UCSD-AML1 (cell line): ENCODE measurements at regions not wholly inside any gene's neighbourhood (a gene's known extent, or its start where the extent isn't known, plus 50 kb on each side); places are given as distances from the start of the nearest gene placed in this dataset.

Source experiments
- DNase-seq: peaks from one replicate; lab custom pipeline; 2025; ENCODE audit not compliant: unreplicated experiment; lab: John Stamatoyannopoulos, UW

DNA sequence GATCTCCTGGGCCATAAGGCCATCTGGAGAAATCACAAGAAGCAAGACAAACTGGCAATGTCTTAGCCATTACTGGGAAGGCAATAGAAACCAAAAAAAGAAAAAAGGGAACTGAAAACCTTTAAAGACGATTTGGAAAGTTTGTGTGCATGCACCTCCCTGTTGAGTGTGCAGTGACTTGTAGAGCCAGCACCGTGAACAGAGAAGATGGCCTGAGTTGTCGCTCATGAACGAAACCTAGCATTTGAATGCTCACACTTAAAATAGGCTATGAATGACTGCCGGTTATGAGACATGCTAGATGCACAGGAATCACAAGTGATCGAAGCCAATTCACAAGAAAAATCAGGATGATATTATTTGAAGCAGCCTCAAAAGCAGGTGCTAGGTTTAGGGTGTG is 151.3 kb upstream of the ADO start:
- no peak for DNase-seq

DNA sequence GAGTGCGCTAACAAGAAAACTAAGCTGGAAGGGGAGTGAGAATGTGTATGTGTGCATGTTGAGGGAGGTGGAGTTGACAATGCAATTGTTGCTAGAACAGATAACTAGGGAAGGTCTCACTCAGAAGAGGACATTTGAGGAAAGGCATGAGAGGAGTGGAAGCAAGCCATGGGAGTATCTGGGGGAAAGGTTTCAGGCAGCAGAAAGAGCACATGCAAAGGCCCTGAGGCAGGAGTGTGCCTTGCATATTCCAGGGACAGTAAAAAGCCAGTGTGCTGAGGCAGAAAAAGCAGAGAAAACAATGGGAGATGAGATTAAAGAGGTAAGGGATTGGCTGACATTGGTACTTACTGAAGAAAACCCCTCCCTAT is 149.6 kb upstream of the ADO start:
- DNase-seq: no peak

- no peak for DNase-seq
Observed at GRCh38 chr10:62655337-62655994, 149.1 kb upstream of the ADO start.

DNA sequence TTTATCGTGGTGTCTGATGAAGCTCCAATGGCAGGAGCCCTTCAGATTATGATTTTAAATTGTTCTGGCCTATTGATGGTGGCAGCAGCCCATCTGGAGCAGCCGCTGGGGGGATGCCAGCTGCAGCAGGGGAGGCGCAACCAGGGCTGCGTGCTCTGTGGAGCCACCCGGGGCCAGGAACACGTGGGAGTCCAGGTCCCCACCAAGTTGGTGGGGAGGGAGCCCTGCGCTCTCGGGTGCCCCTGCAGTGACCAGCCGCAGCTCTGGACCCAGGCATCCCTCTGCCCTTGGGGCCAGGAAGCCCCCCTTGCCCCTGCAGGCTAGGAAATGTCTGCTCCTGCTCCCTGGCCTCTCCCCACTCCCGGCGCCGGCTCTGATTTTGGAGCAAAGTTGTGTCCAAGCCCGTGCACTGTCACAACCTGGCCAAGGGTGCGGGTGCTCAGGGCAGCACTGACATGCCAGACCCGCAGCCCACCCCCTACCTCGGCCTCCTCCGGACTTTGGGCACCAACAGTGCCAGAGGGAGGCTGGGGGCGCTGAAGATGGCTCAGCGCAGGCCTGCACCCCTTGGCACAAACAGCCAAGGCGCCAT is 147.2 kb upstream of the ADO start:
- DNase-seq: no peak

GRCh38 chr10:62658516-62658915 is 146.0 kb upstream of the ADO start:
- DNase-seq: no peak

DNA sequence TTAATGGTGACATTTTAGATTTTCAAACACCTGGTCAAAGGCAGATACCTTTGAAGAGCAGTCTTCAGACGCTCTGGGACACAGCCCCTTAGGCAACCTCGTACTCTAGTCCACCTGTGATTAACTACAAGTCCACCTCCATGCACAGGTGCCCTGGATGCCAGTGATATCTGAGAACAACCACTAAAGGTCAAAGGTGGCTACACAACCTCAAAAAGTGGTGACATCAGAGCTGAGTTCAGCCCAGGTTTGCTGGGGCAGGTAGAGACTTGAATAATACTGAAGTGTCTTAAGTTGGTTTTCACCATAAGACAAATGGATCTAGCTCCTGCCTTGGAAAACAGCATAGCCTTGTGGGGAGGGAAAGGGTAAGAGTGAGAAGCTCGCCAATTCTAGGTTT is 143.4 kb upstream of the ADO start:
- DNase-seq: no peak

- no peak for DNase-seq
Observed at GRCh38 chr10:62662486-62662885, 142.0 kb upstream of the ADO start.

DNA sequence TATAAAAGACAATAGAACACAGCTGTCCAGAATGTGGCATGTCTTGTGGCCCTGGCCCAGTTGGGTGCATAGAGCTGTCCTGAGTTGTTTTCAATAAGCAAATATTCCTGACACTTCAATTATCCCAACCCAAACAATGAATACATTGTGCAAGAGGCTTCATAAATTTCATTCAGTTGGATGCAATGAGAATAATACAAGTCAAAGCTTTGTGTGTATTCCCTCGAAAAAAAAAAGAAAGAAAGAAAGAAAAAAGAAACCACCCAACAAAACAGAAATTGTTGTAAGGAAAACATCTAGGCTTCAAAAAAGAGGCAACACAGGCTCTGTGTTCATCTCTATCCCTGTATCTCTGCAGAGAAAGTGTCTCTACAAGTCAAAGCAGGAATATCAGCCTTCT is 138.7 kb upstream of the ADO start:
- DNase-seq: no peak

- no peak for DNase-seq
Observed at GRCh38 chr10:62666275-62666674, 138.2 kb upstream of the ADO start.

GRCh38 chr10:62669341-62669740 is 135.2 kb upstream of the ADO start:
- DNase-seq: no peak

- DNase-seq: no peak
Observed at GRCh38 chr10:62671104-62671503, 133.4 kb upstream of the ADO start.

DNA sequence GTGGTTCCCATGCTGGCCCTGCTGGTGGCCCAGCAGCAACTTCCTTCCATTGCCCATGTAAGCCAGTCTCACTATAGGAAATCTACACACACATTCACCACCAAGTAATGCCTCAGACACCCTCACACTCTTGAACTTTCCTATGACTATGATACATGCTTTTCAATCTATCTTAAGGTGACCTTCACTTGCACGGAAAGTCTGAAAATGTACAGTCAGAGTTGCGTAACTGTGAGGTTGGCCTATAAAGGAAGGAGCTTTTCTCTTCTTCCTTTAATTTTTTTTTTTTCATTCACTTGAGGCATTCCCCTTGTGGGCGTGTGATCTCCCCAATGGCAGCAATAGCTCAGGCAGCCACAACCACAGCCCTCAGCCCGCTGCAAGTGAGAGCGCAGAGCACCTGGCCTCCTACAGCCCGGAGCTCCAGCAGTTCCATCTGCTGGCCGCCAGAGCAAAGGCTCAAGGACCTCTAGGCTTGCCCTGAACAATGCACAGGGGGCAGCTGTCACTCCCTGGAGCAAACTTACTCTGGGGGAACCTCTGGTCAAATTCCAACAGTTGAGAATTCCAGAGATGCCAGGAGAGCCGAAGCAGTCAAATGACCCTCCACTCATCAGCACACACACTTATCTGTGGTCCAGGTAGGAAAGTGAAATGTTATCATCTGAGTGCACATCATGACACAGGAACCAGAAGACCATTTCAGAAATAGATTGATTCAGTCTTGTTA is 123.1 kb upstream of the ADO start:
- DNase-seq: no peak

DNA sequence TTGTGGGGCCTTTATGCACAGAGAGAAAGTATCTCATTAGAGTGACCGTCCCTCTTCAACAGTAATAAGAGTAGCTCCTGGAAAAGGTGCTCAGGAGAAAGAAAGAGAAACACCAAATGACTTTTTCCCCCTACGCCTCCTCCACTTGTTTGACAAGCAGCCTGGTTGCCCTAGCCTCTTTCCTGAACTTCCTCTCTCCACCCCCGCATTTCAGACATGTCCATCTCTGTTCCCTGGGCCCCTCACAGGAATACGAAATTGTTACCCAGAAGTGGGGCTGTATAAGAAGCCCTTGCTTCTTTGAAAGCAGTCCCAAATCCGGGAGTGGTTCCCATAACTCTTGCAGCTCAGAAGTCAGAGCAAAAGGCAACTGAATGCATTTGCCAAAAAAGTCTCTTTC is 119.6 kb upstream of the ADO start:
- DNase-seq: no peak

- no peak for DNase-seq
Observed at GRCh38 chr10:62687230-62687748, 117.2 kb upstream of the ADO start.

GRCh38 chr10:62688971-62689700 is 115.4 kb upstream of the ADO start:
- no peak for DNase-seq

DNA sequence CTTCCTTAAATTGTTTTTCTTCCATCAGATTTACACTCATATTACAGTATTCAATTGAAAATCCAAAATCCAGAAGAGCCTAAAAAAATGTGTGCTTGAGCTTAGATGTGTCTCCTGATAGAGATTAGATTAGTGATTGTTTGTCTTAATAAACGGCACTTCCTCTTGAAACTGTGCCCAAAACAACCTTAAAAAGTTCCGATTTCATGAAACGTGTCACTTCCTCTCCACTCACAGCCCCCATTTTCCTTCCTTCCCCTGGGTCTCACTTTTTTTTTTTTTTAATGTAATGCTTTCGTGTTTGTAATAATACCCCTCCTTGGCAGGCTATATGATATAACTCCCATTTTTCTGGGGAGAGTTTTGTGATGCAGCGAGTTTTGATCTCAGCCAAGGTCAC is 114.8 kb upstream of the ADO start:
- no peak for DNase-seq

GRCh38 chr10:62690703-62691102 is 113.8 kb upstream of the ADO start:
- DNase-seq: no peak

GRCh38 chr10:62691336-62691735 is 113.2 kb upstream of the ADO start:
- no peak for DNase-seq

GRCh38 chr10:62692085-62692484 is 112.4 kb upstream of the ADO start:
- DNase-seq: no peak

- no peak for DNase-seq
Observed at GRCh38 chr10:62693306-62693705, 111.2 kb upstream of the ADO start.

DNA sequence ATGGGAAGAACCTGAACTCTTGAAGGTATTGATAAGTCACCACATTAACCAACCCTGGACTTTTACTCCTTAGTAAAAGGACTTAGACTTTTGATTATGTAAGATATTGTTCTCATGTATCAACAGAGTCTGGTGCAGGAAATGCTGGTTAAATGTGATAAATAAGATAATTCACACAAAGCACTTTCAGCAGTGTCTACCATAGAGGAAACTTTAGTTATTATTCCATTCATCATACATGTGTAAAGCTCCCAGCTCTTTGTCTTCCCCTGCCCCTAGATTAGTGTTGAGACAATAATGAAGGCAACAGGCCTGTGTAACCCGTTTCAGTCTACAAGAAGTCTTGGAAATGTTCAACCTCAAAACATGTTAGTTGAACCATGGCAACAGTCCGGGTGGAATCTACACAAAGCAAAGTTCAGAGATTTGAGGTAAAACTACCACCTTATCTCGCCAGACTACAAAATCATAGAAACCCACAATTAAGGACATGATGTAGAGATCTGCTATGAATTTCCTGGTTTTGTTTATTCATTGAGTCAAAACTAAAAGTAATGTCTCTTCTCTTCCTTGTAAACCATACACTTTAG is 109.9 kb upstream of the ADO start:
- DNase-seq: no peak
